ENCODE measurements at regions not wholly inside any gene's neighbourhood (a gene's known extent, or its start where the extent isn't known, plus 50 kb on each side); places are given as distances from the start of the nearest gene placed in this dataset.
"Not testable (repeated sequence)": the region's sequence is repeated elsewhere in the genome, so short reads cannot be mapped to it uniquely, and the experiment has no call there.

DNA sequence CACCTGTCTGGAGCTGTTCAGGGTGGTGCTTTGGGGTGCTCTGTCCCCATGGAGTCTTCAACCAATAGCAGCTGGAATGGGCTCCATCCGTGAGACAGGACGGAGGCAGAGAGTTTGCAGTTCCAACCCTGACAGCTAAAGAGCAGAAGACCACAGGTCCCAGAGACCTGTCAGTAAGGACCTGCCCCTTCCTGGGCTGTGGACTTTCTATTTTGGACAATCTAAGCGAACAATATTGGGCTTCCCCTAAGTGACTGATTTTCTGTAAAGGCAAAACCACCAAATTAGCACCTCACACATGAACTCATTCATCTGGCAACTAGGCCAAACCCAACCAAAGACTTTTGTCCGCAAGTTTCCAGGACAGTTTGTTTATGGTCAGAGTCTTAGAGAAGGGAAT, 50.5 kb upstream of the MRGPRE start:
- TF ChIP-seq, protein P1, sequence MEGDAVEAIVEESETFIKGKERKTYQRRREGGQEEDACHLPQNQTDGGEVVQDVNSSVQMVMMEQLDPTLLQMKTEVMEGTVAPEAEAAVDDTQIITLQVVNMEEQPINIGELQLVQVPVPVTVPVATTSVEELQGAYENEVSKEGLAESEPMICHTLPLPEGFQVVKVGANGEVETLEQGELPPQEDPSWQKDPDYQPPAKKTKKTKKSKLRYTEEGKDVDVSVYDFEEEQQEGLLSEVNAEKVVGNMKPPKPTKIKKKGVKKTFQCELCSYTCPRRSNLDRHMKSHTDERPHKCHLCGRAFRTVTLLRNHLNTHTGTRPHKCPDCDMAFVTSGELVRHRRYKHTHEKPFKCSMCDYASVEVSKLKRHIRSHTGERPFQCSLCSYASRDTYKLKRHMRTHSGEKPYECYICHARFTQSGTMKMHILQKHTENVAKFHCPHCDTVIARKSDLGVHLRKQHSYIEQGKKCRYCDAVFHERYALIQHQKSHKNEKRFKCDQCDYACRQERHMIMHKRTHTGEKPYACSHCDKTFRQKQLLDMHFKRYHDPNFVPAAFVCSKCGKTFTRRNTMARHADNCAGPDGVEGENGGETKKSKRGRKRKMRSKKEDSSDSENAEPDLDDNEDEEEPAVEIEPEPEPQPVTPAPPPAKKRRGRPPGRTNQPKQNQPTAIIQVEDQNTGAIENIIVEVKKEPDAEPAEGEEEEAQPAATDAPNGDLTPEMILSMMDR (IDR thresholded peaks at IDR 0.05; ENCODE audit: extremely low read depth in 1 of 2, insufficient read depth in 1 of 2, low read depth in 1 of 2, low read length in 2 of 2) = not testable (repeated sequence)
- TF ChIP-seq MYC (IDR thresholded peaks at IDR 0.05; ENCODE audit: low read depth, low read length); GATA2 (IDR thresholded peaks at IDR 0.05; ENCODE audit: insufficient read depth, insufficient read length, low read depth, low read length); POLR2AphosphoS5 (IDR thresholded peaks at IDR 0.05; ENCODE audit: insufficient read depth, low read depth, low read length); POLR2A (IDR thresholded peaks at IDR 0.05; ENCODE audit: low read depth, low read length); JUN (IDR thresholded peaks at IDR 0.05; ENCODE audit: borderline replicate concordance, insufficient read depth, insufficient read length, low read depth); EZH2 (IDR thresholded peaks at IDR 0.05; ENCODE audit: borderline replicate concordance, low read depth, low read length, severe bottlenecking); FOS (IDR thresholded peaks at IDR 0.05; ENCODE audit: borderline replicate concordance, insufficient read depth, low read length): not testable (repeated sequence)
- TF ChIP-seq, protein P2, sequence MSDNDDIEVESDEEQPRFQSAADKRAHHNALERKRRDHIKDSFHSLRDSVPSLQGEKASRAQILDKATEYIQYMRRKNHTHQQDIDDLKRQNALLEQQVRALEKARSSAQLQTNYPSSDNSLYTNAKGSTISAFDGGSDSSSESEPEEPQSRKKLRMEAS (IDR thresholded peaks at IDR 0.05; ENCODE audit: insufficient read depth, insufficient read length) = not testable (repeated sequence)
